K562 (cell line): ENCODE measurements at regions not wholly inside any gene's neighbourhood (a gene's known extent, or its start where the extent isn't known, plus 50 kb on each side); places are given as distances from the start of the nearest gene placed in this dataset.

Source experiments
- PATZ1 ChIP-seq: fragments of 250-450 bp; sonication (Bioruptor Pico); IDR thresholded peaks from 2 replicates; pipeline ENCODE4 v1.5.0; 2020; ENCODE audit warnings: mild to moderate bottlenecking, borderline replicate concordance
- PREB ChIP-seq: sonication (generic); formaldehyde crosslinking; IDR thresholded peaks from 2 replicates; pipeline ENCODE4 v1.8.1; 2023; ENCODE audit warnings: mild to moderate bottlenecking, missing genetic modification reagents
- U2AF1 ChIP-seq: fragments of 200-400 bp; formaldehyde crosslinking; optimal IDR thresholded peaks from 2 replicates; pipeline ENCODE3; 2017; ENCODE audit warnings: mild to moderate bottlenecking, low read depth, low read length, moderate library complexity
- USF1 ChIP-seq: sonication (generic); formaldehyde crosslinking; IDR thresholded peaks from 2 replicates; pipeline ENCODE4 v1.9.0; 2022; ENCODE audit warnings: mild to moderate bottlenecking, missing genetic modification reagents
- ZNF280A ChIP-seq: fragments of 450-650 bp; IDR thresholded peaks from 2 replicates; pipeline ENCODE4 v1.6.1; 2018; ENCODE audit warnings: mild to moderate bottlenecking, low read depth; ENCODE audit not compliant: partially characterized antibody

GRCh38 chr12:92518071-92518470 is 184.7 kb upstream of the PLEKHG7 start:
- TF ChIP-seq USF1 (CRISPR knock-in tag) (no peak), PATZ1 (CRISPR knock-in tag) (no peak), PREB (no peak), ZNF280A (no peak), U2AF1 (no peak)
